Sigmoid colon (tissue), 4 donors: ENCODE measurements at regions not wholly inside any gene's neighbourhood (a gene's known extent, or its start where the extent isn't known, plus 50 kb on each side); places are given as distances from the start of the nearest gene placed in this dataset.

Source experiments
- POLR2AphosphoS5 ChIP-seq, 4 donors: sonication (generic); formaldehyde crosslinking; IDR thresholded peaks; one replicate each; pipeline ENCODE4 v1.6.1; 2017; ENCODE audit warnings: antibody characterized with exemption in 4 of 4
- TF ChIP-seq, protein P1 (sequence below), 4 experiments: fragments of 450-650 bp in 3 of 4; fragments of 200-600 bp in 1 of 4; IDR thresholded peaks; one replicate each; pipeline ENCODE4 v1.5.1; 2016 to 2019; ENCODE audit warnings: antibody characterized with exemption in 4 of 4, mild to moderate bottlenecking in 3 of 4, moderate library complexity in 2 of 4

DNA sequence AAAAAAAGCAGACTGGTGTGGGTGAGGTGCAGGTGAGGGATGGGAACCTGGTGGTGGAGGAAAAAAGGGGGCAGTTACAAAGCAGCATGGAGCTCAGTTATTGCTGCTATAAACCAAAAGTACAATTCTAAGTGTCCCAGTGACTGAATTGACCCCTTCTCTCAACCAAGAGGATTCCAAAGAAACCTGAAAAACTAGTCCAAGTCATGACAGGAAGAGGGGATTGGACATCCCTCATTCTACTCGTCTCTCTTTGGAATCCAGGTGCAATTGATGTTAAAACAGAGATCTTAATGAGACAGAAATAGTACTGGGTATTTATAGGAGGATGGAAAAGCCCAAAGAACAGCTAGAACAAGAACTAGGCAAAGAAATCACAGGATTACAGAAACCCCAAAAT lies 322.3 kb upstream of the IGFBP3 start:
- TF ChIP-seq, protein P1, sequence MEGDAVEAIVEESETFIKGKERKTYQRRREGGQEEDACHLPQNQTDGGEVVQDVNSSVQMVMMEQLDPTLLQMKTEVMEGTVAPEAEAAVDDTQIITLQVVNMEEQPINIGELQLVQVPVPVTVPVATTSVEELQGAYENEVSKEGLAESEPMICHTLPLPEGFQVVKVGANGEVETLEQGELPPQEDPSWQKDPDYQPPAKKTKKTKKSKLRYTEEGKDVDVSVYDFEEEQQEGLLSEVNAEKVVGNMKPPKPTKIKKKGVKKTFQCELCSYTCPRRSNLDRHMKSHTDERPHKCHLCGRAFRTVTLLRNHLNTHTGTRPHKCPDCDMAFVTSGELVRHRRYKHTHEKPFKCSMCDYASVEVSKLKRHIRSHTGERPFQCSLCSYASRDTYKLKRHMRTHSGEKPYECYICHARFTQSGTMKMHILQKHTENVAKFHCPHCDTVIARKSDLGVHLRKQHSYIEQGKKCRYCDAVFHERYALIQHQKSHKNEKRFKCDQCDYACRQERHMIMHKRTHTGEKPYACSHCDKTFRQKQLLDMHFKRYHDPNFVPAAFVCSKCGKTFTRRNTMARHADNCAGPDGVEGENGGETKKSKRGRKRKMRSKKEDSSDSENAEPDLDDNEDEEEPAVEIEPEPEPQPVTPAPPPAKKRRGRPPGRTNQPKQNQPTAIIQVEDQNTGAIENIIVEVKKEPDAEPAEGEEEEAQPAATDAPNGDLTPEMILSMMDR (IDR thresholded peaks at IDR 0.05): no peak
- no peak for TF ChIP-seq POLR2AphosphoS5 (IDR thresholded peaks at IDR 0.05)
